SK-N-MC (cell line): ENCODE measurements at regions not wholly inside any gene's neighbourhood (a gene's known extent, or its start where the extent isn't known, plus 50 kb on each side); places are given as distances from the start of the nearest gene placed in this dataset.

Source experiments
- EZH2 ChIP-seq: fragments of 200-600 bp; sonication (generic); IDR thresholded peaks from one replicate; pipeline ENCODE4 v1.6.1; 2017; ENCODE audit warnings: antibody characterized with exemption
- FOXP2 ChIP-seq: optimal IDR thresholded peaks from 2 replicates; pipeline ENCODE3; 2011; ENCODE audit warnings: mild to moderate bottlenecking, moderate library complexity; ENCODE audit not compliant: insufficient read depth; ENCODE audit errors: extremely low read length, control extremely low read depth
- POLR2AphosphoS5 ChIP-seq: IDR thresholded peaks from 2 replicates; pipeline ENCODE4 v1.6.1; 2012; ENCODE audit warnings: mild to moderate bottlenecking, low read depth, low read length, borderline replicate concordance

GRCh38 chr15:47507221-47507985 is 209.9 kb upstream of the SEMA6D start:
- TF ChIP-seq POLR2AphosphoS5 (no peak), EZH2 (no peak), FOXP2 (no peak)
